GM04504 (cell line): ENCODE measurements at regions not wholly inside any gene's neighbourhood (a gene's known extent, or its start where the extent isn't known, plus 50 kb on each side); places are given as distances from the start of the nearest gene placed in this dataset.
A peak's percentile ranks its signal among the peaks of the same experiment; 100 is the strongest.

Experiments used
- DNase-seq: peaks from one replicate; pipeline ENCODE4 v3.0.0-alpha.2; 2012; ENCODE audit warnings: low read depth

DNA sequence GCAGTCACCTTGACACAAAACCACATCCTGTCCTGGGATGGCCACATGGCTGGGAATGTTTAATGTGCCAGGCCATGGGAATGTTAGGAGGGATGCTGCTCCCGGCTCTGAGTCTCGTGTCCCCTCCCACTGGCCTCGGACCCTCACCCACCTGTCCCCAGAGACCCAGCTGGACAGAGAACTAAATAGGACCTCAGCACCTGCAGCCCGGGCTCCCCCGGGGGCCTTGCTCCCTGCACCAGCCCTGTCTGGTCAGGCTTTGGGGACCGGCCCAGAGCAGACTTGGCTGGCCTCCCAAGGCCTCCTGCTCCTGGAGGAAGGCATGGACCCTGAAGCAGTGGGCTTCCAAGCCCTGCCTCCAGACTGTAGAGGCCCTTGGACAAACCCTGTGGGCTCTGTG, 100.0 kb upstream of the IQSEC1 start:
- DNase-seq, result no peak

DNA sequence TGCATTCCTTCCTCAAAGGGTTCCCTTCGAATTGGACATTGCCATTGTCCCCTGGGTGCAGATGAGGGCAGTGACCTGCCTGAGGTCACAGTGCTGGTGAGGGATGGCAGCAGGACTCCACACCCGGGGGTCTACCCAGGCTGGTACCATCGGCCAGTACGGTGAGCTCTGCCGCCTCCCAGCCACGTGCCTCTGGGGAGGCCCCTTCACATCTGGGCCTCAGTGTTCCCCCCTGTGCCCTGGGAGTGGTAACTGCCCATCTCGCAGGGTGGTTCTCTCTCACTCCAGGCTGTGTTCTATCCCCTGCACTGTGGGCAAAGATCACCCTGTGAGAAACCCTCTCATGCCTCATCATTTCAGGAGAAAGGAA, 99.4 kb upstream of the IQSEC1 start:
- DNase-seq, result no peak

DNA sequence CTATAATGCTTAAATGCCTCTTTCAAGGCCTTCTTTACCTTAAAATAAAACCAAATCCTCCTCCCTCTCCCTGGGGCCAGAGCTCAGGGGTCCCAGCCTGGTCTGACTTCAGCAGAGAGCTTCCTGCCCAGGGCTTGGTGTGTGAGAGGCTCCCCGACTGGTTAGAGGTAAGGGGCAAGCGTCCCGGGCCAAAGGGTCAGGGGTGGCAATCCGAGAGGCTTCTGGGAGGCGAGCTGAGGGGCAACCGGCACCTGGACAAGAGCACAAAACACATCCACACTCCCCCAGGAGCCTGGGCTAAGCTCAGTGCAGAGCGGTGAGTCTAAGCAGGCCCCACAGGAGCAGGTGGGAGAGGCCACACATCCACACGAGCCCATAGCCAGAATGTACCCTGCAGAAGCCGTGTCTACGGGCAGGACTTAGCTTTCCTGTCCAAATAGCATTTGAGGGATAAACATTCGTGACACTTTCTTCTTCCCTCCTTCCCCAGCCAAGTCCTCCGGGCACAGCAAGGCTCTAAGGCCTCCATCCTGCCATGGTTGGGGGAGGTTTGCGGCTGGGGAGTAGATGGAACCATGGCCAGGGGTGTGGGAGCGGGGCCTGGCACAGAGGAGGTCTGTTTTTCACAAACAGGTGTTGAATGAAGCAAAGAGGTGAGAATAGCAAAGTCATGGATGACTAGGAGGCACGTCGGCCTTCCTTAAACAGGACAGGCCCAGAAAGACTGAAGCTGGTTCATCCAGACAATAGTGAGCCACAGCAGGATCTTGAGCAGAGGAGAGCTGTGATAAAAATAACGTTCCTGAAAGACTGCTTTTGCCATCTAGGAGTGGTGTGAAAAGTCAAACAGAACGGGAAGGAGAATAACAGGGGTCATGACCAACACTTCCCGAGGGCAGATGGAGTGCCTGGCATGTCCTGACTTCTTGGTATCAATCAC, 98.7 kb upstream of the IQSEC1 start:
- DNase-seq, result no peak

DNA sequence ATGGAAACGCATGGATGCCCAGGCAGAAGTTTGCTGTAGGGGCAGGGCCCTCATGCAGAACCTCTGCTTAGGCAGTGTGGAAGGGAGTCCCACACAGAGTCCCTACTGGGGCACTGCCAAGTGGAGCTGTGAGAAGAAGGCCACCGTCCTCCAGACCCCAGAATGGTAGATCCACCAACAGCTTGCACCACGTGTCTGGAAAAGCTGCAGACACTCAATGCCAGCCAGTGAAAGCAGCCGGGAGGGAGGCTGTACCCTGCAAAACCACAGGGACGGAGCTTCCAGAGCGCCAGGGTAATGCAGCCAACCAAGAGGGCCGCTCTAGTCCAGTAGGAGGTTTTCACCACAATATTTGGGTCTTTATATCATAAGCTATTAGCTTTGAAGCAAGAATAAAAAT, 97.1 kb upstream of the IQSEC1 start:
- no peak for DNase-seq

DNA sequence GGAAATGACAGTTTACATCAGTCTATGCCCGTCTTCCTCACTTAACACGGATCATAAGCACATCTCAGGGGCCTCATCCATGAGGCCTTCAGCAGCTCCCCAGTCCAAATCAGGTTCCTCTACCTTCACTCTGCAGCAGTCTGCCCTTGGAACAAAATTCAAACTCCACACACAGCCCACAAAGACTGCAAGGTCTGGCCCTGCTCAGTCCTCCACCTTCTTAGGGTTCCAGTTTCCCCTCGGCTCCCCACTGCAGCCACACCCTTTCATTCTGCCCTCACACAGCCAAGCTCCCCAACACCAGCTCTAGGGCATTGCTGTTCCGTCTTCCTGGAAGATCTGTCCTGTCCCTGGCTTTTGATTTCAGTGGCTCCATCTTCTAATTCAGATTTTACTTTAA, 95.2 kb upstream of the IQSEC1 start:
- DNase-seq, result no peak

DNA sequence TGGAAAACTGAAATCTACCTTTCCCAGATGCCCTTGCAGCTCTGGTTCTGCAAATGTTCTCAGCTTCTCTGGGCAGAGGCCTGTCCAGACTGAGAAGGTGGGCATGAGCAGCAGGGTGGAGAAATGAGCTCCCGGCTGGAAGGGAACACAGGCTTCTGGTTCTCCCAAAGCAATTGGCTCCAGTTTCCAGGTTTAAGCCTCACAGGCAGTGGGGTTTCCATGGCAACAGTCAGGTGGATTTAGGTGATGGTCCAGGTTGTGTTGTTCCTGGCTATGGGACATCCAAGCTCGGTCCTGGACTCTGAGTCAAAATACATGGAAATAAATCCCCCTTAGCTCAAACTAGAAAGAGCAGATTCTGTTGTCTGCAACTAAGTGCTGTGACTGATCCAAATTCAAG, 94.6 kb upstream of the IQSEC1 start:
- DNase-seq, result no peak

DNA sequence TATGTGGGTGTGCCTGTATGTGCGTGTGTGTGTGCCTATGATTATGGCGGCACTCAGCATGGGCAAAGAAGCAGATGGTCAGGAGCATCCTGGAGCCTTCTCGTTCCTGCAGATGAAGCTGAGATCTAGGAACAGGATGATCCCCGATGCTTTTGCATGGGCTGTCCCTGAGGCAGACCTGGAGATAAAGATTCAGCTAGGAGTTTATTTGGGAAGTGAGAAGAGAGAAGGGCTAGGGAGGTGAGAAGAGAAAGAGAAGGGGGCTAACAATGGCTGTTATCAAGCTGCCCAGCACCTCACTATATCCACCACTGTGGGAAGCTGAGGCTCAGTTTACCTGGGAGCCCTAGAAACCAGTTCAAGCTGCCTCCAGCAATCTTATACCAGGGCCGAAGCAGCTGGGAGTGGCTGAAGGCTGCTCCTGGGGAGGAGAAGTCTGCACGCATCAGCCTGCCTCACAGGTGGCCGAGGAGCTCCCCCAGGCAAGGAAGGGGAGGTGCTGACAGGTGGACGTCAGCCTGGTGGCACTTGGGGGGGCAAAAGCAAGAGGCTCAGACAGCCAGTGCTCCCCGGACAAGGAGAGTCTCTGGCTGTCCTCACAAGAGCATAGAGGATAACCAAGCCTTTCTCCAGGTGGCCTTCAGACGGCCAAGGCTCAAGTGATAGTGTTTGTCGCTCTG, 94.0 kb upstream of the IQSEC1 start:
- no peak for DNase-seq

DNA sequence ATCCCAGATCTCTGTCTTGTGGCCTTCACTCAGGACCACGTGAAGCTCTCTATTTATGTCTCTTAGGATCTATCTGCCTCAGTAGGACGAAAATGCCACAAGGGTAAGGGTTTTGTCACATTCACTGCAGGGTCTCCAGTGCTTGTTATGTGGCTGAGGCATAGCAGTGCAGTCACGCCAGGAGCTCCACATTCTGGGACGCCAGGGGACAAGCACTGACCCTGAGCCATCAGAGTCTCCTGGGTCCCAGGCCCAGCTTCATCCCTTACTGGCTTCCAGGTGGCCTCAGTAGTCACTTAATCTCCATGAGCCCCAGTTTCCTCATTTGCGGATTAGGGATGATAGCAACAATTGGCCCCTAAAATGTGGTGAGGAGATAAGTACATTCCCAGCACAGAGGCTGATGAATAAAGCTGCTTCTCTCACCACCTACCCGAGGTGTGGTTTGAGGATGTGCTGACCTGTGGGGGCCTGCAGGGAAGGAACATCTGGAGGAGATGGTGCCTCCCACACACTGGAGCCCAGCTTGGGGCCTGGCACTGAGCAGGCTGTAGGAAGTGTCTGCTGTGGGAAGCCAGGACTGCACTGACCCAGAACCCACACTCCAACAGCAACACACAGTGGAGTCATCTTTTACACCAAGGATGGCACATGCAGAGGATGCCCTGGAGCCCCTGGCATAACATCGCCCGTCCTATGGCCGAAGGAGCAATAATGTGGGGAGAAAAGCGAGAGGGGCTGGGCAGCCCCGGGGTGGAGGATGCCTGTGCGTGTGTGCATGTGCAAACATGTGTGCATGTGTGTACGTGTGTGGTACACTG, 93.2 kb upstream of the IQSEC1 start:
- no peak for DNase-seq

DNA sequence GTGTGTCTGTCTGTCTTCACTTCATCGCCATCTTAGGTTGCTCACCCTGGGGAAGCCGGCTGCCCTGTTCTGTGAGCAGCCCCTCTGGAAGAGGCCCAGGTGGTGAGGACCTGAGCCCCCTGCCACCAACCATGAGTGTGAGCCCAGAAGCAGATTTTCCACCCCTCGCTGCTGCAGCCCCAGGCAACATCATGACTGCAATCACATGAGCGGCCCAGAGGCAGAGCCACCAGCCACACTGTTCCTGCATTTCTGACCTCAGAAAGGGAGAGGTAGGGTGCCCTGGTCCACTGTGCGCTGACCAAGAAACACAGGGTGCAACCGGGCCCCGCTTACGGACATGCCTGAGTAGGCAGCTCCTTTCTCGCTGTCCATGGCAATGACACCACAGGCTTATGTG, 92.3 kb upstream of the IQSEC1 start:
- no peak for DNase-seq

DNA sequence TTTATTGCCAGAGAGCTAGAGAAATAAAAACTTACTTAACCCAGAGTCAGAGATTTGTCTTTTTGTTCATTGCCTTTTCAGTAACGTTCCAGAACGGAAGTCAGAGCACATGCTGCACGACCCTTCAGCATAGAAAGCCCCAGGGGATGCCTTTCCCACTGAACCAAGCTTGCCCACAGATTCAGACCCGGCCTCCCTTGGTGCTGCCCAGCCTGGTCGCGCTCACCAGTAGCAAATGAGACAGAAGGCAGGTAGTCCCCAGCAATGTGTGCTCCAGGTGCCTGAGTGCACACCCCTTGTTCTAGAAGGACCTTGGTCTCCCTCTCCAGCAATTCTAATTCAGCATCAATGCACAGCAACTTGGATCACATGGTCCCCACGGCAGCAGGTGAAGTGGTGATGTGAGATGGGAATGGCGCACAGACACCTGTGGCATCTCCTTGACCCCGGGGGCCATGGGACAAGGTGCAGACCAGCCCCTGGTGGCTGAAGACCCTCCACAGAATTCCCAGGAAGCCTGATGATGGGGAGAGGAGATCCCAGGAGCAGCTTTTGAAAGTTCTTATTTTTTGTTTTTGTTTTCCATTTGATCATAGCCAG, 91.8 kb upstream of the IQSEC1 start:
- no peak for DNase-seq

DNA sequence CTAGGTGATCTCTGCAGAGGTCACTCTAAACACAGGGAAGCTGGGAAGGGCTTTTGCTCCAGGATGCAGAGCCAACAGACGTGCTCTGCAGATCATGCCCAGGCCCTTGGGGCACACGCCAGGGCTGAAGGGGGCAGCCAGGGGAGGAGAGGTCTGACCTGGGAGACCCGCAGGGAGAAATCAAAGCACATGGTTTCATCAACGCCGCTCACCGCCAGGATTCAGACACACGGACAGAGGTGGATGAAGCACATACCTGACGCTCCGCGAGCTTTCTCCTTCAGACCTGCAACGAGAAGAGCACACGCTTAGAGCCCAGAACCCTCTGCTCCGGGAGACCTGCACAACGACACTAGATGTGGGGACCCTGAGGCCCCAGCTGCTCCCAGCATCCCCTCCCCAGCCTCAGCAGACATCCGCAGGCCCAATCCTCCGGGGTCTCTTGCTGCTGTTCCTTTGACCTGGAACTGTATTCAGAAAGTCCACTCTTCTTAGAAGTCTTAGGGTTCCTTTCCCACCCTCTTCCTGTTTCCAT, 90.7 kb upstream of the IQSEC1 start:
- no peak for DNase-seq

DNA sequence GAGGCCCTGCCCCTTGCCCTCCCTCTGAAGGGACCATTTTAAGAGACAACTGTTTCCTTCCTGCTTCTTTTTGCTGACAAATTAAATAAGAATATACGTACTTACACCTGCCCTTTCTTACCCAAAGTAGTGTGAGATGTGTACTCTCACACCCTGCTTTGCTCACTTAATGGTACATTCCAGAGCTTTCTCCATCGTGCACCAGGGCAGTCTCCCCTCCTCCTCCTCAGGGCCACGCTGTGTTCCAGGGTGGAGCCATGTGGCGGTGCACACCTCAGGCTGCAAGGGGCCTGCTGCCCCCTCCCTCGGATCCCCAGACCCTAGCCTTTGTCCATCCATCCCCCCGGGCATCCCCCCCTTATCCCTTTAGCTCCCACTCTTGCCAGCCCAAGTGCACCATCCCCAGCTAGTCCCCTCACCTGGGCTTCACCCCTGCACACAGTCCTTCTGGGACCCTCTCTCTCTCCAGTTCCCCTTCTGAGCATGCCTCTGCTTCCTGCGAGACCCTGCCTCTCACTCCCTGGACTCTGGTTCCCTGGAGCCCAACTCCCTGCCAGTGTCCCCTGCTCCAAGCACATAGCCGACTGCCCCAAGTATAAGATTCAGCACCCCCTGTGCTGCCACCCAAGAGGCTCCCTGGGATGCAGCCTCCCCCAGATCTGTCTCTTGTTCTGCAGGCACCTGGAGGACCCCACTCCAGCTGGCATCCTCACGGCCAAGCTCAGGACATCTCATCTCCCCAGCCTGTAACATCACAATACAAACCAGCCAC, 89.5 kb upstream of the IQSEC1 start:
- no peak for DNase-seq

DNA sequence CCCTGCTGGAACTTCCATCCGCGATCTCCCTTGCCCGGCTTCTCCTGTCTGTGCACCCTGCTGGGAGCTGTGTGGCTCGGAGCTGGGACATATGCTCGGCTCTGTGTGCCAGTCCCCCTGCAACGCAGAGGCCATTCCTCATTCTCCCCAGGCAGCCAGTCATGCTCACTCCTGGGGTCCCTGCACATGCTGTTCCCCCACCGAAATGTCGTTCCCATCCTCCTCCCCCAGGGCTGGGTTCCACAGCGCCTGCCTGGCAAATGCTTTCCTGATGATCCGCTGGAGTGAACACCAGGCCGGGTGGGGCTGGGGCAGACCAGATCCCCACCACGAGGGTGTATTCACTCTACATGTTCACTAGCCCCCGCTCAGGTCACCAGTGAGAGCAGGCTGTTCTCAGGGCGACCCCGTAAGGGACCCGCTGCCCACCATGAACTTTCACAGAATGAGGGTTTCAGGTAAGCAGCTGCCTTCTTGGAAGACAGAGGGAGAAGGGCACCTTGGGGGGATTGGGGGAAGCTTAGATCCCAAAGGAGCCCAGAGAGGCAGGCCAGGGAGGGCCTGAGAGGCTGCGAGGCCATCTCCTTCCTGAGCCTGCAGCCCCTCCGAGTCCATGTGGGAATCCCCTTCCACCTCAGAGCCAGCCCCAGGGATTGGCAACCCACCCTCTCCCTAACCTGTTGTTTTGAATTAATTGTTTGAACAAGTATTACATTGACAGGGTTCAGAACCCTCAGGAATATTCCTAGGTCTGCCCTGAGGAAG, 88.7 kb upstream of the IQSEC1 start:
- DNase-seq, result no peak

DNA sequence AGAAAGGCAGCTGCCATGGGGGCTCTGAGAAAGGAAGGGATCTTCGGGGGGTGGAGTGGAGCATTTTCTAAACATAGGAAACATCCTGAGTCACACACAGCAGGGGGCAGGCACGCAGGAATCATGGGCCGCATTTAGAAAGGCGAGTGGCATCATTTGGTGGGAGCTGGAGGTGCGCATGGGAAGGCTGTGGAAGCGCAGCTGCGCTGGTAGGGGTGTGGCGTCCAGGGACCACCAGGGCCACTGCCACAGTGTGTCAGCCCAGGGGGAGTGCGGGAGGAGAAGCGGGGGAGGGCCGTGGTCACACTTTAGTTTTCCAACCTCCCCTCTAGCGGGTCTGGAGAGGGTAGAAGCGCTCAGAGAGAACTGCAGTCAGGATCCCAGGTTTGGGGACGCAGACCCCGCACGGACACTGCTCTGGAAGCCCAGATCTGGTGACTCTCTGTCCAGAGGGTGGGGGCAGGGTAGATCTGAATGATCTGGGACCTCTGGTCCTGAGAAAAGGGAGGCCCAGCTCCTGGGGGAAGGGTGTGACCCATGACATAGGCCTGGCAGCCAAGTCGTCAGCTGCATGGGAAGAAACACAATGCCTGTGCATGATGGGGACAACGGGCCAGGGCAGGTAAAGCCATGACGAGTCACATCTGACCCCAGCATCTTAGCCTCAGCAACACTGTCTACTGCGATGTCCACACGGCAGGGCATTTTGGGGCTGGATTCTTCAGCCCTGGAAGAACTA, 88.0 kb upstream of the IQSEC1 start:
- DNase-seq, result no peak

DNA sequence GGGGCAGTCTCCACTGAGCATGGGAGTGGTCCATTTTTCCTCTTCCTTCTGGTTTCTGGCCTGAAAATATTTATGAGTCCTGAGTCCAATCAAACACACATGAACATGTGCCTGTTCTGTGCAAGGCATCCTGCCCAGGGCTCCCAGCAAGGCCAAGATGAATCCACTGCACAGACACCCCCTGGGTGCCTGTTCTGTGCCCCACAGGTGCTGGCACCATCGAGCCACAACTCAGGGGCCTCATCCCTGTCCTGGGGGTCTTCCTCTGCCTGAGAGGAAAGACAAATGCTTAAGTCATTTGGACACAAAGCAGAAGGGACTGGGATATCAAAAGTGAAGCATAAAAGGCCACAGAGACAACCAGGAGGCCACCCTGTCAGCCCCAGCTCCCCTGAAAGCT, 87.4 kb upstream of the IQSEC1 start:
- DNase-seq, result no peak

DNA sequence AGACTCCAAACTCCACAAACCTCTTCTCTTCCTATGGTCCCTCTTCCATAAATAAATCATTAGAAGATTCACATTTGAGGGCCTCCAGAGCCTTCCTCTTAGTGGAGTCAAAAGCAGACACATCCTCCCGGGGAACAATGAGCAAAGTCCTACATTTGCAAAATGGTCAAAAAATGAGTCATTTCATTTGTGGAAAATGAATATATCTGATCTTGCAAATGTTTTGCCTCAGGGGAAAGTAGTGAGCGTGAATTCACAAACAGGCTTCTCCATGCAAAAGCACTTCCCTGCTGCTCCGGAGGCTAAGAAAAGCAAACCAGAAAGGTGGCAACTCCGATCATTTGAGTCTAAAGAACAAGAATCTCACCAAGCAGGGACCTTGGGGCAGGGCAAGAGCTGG, 86.7 kb upstream of the IQSEC1 start:
- DNase-seq, result peak; percentile 6

DNA sequence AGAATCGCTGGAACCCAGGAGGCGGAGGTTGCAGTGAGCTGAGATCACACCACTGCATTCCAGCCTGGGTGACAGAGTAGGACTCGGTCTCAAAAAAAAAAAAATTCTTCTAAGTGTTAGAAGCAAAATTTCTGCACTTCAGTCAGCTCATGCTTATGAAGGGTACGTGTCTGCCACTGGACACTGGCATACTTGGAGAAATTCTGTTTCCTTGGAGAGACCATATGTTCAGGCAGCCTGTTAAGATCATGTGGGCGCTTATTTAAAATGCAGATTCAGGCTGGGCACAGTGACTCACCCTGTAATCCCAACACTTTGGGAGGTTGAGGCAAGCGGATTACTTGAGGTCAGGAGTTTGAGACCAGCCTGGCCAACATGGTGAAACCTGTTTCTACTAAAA, 85.6 kb upstream of the IQSEC1 start:
- DNase-seq, result no peak

DNA sequence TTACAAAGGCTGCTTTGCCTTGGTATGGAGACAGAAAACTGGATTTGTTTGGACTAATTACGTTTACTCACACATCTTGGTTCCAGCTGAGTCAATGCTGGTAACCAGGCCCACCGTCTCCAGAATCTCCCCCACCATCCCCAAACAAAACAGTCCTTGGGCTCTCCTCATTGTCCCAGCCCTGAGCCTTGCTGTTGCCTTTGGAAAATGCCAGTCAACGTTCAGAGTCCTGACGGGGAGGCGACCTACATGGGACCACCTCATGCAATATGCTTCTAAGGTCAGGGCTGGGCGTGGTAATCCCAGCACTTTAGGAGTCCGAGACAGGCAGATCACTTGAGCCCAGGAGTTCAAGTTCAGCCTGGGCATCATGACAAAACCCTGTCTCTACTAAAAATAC, 85.2 kb upstream of the IQSEC1 start:
- DNase-seq, result no peak

DNA sequence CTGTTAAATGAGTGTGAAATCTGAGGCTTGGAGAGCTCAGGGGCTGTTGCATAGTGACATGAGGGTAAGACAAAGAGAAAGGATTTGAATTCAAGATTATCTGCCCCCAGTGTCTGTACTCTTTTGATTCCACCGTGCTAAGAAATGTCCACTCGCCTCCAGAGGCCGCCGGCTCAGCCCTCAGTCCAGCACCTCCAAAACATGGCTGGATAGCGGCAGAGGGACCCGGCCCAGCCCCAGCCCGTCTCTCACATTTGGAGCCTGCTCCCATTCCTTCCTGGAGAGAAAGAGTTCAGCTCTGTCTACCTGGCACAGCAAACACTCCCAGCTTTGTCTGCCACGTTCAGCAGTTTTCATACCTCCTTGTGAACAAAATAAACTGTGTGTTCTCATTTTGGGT, 84.8 kb upstream of the IQSEC1 start:
- DNase-seq, result no peak
